K562 (cell line): ENCODE measurements at regions not wholly inside any gene's neighbourhood (a gene's known extent, or its start where the extent isn't known, plus 50 kb on each side); places are given as distances from the start of the nearest gene placed in this dataset.
"Not testable (repeated sequence)": the region's sequence is repeated elsewhere in the genome, so short reads cannot be mapped to it uniquely, and the experiment has no call there.

Experiments
- ATAC-seq: fragments of 200-7000 bp; cut with Tn5 transposase; 3 replicates; pipeline ENCODE4 v1.9.1; 2020; ENCODE audit warnings: moderate library complexity
- BruUV-seq: library from RNA; stranded (reverse); fragments of 400-500 nt; replicated peaks from 2 replicates; lab custom pipeline; 2021; lab: Mats Ljungman, UMichigan
- CTCF ChIA-PET: fragments of 300-600 bp; formaldehyde crosslinking; extraction: SDS; loops from one replicate; lab custom pipeline; 2021; ENCODE audit warnings: low intra/inter-chr PET ratio; lab: Yijun Ruan, JAX
- POLR2A ChIA-PET: fragments of 300-600, 350-650 bp; sonication (Branson Sonifier 250); formaldehyde crosslinking; extraction: SDS; loops from one replicate; lab custom pipeline; 2021; ENCODE audit warnings: antibody characterized with exemption, inconsistent platforms; lab: Yijun Ruan, JAX
- DNase-seq, 4 experiments: peaks; one replicate each; pipeline versions ENCODE4 v3.0.0 to v3.0.0-alpha.2; 2011 to 2018; ENCODE audit warnings: low spot score in 3 of 4, mixed read lengths in 3 of 4; ENCODE audit errors: extremely low read depth in 1 of 4
- FAIRE-seq: peaks from 2 replicates; lab custom pipeline; 2011; peaks lifted over from hg19 to GRCh38; lab: Jason Lieb, UNC
- H2AFZ ChIP-seq: 2 replicates; pipeline ENCODE4 v1.6.0; 2011; ENCODE audit warnings: low read depth, low read length, control low read depth, inconsistent platforms
- H3K27ac ChIP-seq: fragments of 200-600 bp; 3 replicates; pipeline ENCODE4 v1.8.0; 2011; ENCODE audit warnings: low read depth, mild to moderate bottlenecking, control low read depth, inconsistent platforms, low read length, moderate library complexity, mixed read lengths; ENCODE audit errors: extremely low read depth
- H3K27me3 ChIP-seq, 2 experiments: fragments of 300-600 bp in 1 of 2; 2 replicates in 1 of 2; 3 replicates in 1 of 2; pipeline versions ENCODE4 v1.6.0 to v1.8.0; 2011; ENCODE audit warnings: inconsistent platforms in 2 of 2, low read length in 2 of 2, mild to moderate bottlenecking in 1 of 2, mixed read lengths in 1 of 2, moderate library complexity in 1 of 2; ENCODE audit not compliant: control insufficient read depth in 2 of 2, insufficient read depth in 2 of 2
- H3K36me3 ChIP-seq: fragments of 300-600 bp; 3 replicates; pipeline ENCODE4 v1.8.0; 2011; ENCODE audit warnings: mild to moderate bottlenecking, low read length, inconsistent platforms; ENCODE audit not compliant: control insufficient read depth, insufficient read depth
- H3K4me1 ChIP-seq, 2 experiments: fragments of 200-600 bp in 1 of 2; replicated peaks in 1 of 2; 2 replicates in 1 of 2; 3 replicates in 1 of 2; pipeline versions ENCODE4 v1.5.1 to v1.8.0; 2011; ENCODE audit warnings: inconsistent platforms in 2 of 2, low read length in 2 of 2, mild to moderate bottlenecking in 1 of 2, mixed read lengths in 1 of 2, moderate library complexity in 1 of 2; ENCODE audit not compliant: control insufficient read depth in 2 of 2, insufficient read depth in 2 of 2
- H3K4me2 ChIP-seq: 2 replicates; pipeline ENCODE4 v1.6.1; 2011; ENCODE audit warnings: low read length, control low read depth, inconsistent platforms, mixed read lengths; ENCODE audit not compliant: insufficient read depth
- H3K4me3 ChIP-seq: fragments of 200-600 bp; sonication (generic), shearing (Covaris generic); 2 replicates; pipeline ENCODE4 v1.5.1; 2016; ENCODE audit warnings: control low read depth, inconsistent platforms
- H3K79me2 ChIP-seq: fragments of 200-600 bp; 3 replicates; pipeline ENCODE4 v1.8.0; 2011; ENCODE audit warnings: low read length, inconsistent platforms; ENCODE audit not compliant: control insufficient read depth, insufficient read depth
- H3K9ac ChIP-seq, 2 experiments: 2 replicates each; pipeline versions ENCODE4 v1.6.0 to v1.6.1; 2011; ENCODE audit warnings: low read depth in 2 of 2, low read length in 2 of 2, control low read depth in 1 of 2, inconsistent platforms in 1 of 2, mild to moderate bottlenecking in 1 of 2, mixed read lengths in 1 of 2; ENCODE audit not compliant: insufficient read depth in 1 of 2
- H3K9me1 ChIP-seq: one replicate; pipeline ENCODE4 v1.6.0; 2011; ENCODE audit warnings: inconsistent platforms, mild to moderate bottlenecking, low read length, moderate library complexity; ENCODE audit not compliant: control insufficient read depth, insufficient read depth
- H3K9me3 ChIP-seq: replicated peaks from 2 replicates; pipeline ENCODE4 v1.5.1; 2011; ENCODE audit warnings: low read depth, low read length, inconsistent platforms; ENCODE audit not compliant: control insufficient read depth, insufficient read depth
- H4K20me1 ChIP-seq: replicated peaks from 2 replicates; pipeline ENCODE4 v1.6.1; 2011; ENCODE audit warnings: low read length, inconsistent platforms, mixed read lengths; ENCODE audit not compliant: control insufficient read depth, insufficient read depth
- CBFA2T2 ChIP-seq: fragments of 450-650 bp; conservative IDR thresholded peaks from 2 replicates; pipeline ENCODE4 v1.6.1; 2017; ENCODE audit warnings: mild to moderate bottlenecking
- MAFF ChIP-seq: IDR thresholded peaks from 2 replicates; pipeline ENCODE4 v1.6.1; 2012; ENCODE audit warnings: low read length, improper control_type of control experiment
- MEF2D ChIP-seq: conservative IDR thresholded peaks from 2 replicates; pipeline ENCODE4 v1.6.1; 2016; ENCODE audit warnings: low read depth, missing genetic modification characterization, missing compliant biosample characterization
- MIER1 ChIP-seq: fragments of 450-650 bp; IDR thresholded peaks from 2 replicates; pipeline ENCODE4 v1.6.1; 2016; ENCODE audit warnings: antibody characterized with exemption, mild to moderate bottlenecking, low read depth
- NFE2L1 ChIP-seq: fragments of 450-650 bp; IDR thresholded peaks from 2 replicates; pipeline ENCODE4 v1.6.1; 2016; ENCODE audit warnings: missing genetic modification characterization, low read depth, mild to moderate bottlenecking, missing compliant biosample characterization, moderate library complexity, borderline replicate concordance
- ZNF3 ChIP-seq: fragments of 250-450 bp; sonication (Bioruptor Pico); IDR thresholded peaks from 2 replicates; pipeline ENCODE4 v1.5.0; 2021; ENCODE audit warnings: mild to moderate bottlenecking, moderate library complexity
- WGBS: fragments of 100-300 bp; shearing (Covaris generic); methylation state at CpG from one replicate; pipeline ENCODE4 v1.1.6; 2016; ENCODE audit warnings: low coverage, mixed read lengths; ENCODE audit not compliant: insufficient coverage; ENCODE audit errors: missing lambda C conversion rate; 5-methylcytosine and 5-hydroxymethylcytosine counted together
- in situ Hi-C: fragments of 300-500 bp; cut with MboI; formaldehyde crosslinking; loops from 4 replicates; pipeline ENCODE4 v1.15.0; 2018; ENCODE audit warnings: inconsistent platforms, mixed read lengths
- intact Hi-C: fragments of 100-400 bp; cut with micrococcal nuclease; formaldehyde crosslinking; loops from 2 replicates; pipeline ENCODE4 v1.14.2; 2022
- TF ChIP-seq, protein P1 (sequence below): fragments of 450-650 bp; formaldehyde crosslinking; IDR thresholded peaks from 2 replicates; pipeline ENCODE4 v1.4.0; 2022; ENCODE audit warnings: mild to moderate bottlenecking, moderate library complexity
- TF ChIP-seq, protein P2 (sequence below): IDR thresholded peaks from 2 replicates; pipeline ENCODE4 v1.6.1; 2014; ENCODE audit warnings: antibody characterized with exemption
- TF ChIP-seq, protein P3 (sequence below): fragments of 250-450 bp; sonication (Bioruptor Pico); IDR thresholded peaks from 2 replicates; pipeline ENCODE4 v1.8.0; 2021; ENCODE audit warnings: borderline replicate concordance, mild to moderate bottlenecking, moderate library complexity; ENCODE audit not compliant: poor library complexity, severe bottlenecking
- TF ChIP-seq, protein P4 (sequence below): sonication (generic); formaldehyde crosslinking; IDR thresholded peaks from 2 replicates; pipeline ENCODE4 v1.5.0; 2020; ENCODE audit warnings: missing genetic modification reagents
- TF ChIP-seq, protein P5 (sequence below): fragments of 450-650 bp; formaldehyde crosslinking; IDR thresholded peaks from 2 replicates; pipeline ENCODE4 v1.4.0; 2020; ENCODE audit warnings: mild to moderate bottlenecking, moderate library complexity

DNA sequence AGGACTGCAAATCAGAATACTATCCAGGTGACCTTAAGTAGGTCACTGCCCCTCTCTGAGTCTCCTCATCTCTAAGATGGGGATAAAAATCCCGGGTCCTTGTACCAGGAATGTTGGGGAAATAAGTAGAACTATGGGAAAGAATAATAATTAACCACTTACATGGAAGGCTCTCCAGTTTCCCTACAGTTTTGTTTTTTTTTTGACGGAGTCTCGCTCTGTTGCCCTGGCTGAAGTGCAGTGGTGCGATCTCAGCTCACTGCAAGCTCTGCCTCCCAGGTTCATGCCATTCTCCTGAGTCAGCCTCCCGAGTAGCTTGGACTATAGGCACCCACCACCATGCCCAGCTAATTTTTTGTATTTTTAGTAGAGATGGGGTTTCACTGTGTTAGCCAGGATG, 234.7 kb downstream of the EMX2 start:
- DNase-seq, H4K20me1 ChIP-seq, H3K27ac ChIP-seq, FAIRE-seq, in situ Hi-C loops, H3K4me1 ChIP-seq, H2AFZ ChIP-seq, H3K36me3 ChIP-seq, H3K79me2 ChIP-seq, H3K27me3 ChIP-seq, CTCF ChIA-PET, H3K9ac ChIP-seq, H3K4me2 ChIP-seq, H3K9me1 ChIP-seq, ATAC-seq, H3K4me3 ChIP-seq, H3K9me3 ChIP-seq, BruUV-seq, intact Hi-C loops: not testable (repeated sequence)
- POLR2A ChIA-PET = interaction anchor here (1.4 kb wide), 1 partner anchor 12 kb away, joined by 3 read pairs; no protein-coding TSS in a partner anchor
- WGBS = 0% methylated on average over 5 of the region's 5 CpGs

DNA sequence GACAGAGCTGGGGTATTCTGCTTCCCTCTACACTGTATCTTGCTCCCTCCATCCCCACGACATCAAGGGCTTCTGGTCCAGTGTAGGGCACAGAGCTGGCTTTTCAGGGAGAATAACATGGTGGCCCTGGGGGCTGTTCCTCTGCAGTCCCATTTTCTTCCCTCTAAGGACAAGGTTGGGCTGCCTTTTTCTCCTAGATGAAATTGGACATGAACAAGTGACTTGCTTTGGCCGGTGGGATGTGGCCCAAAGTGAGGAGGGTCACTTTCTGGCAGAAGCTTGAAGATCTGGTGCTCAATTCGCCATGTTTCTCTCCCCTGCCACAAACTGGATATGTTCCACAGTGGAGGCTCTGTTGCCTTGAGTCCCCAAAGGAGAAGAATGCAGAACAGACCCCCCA, 235.7 kb downstream of the EMX2 start:
- no peak overlapping the region for H3K27ac ChIP-seq
- no peaks in the 10 kb centered on the region for H4K20me1 ChIP-seq
- 0% methylated on average over 3 of the region's 3 CpGs for WGBS
- H3K4me1 ChIP-seq = no peaks in the 10 kb centered on the region
- no peaks in the 10 kb centered on the region for H3K36me3 ChIP-seq
- ChIA-PET POLR2A (interaction anchor here (1.4 kb wide), 1 partner anchor 13 kb away, joined by 3 read pairs; no protein-coding TSS in a partner anchor), CTCF (no interaction called here)
- H3K9me3 ChIP-seq = no peaks in the 10 kb centered on the region
- H3K4me3 ChIP-seq = no peak overlapping the region
- no peaks in the 10 kb centered on the region for H3K9me1 ChIP-seq
- H3K4me2 ChIP-seq = no peak overlapping the region
- in situ Hi-C loops (no loop called here), intact Hi-C loops (no loop called here)
- H3K79me2 ChIP-seq = no peaks in the 10 kb centered on the region
- H3K27me3 ChIP-seq = peaks cover 0 to 4% of the 10 kb centered on the region in 2 experiments; a peak in 2 of 5 replicates
- H2AFZ ChIP-seq = no peak overlapping the region
- DNase-seq = no peak
- H3K9ac ChIP-seq = no peak overlapping the region
- no peak for ATAC-seq
- BruUV-seq = no TSS peak
- FAIRE-seq = no peak
- no peak for TF ChIP-seq MEF2D (tag)
- TF ChIP-seq, protein P1, sequence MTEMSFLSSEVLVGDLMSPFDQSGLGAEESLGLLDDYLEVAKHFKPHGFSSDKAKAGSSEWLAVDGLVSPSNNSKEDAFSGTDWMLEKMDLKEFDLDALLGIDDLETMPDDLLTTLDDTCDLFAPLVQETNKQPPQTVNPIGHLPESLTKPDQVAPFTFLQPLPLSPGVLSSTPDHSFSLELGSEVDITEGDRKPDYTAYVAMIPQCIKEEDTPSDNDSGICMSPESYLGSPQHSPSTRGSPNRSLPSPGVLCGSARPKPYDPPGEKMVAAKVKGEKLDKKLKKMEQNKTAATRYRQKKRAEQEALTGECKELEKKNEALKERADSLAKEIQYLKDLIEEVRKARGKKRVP (CRISPR knock-in tag) = no peak
- TF ChIP-seq NFE2L1 (tag) = no peak
- no peak for TF ChIP-seq CBFA2T2
- TF ChIP-seq MIER1 = no peak
- TF ChIP-seq, protein P2, sequence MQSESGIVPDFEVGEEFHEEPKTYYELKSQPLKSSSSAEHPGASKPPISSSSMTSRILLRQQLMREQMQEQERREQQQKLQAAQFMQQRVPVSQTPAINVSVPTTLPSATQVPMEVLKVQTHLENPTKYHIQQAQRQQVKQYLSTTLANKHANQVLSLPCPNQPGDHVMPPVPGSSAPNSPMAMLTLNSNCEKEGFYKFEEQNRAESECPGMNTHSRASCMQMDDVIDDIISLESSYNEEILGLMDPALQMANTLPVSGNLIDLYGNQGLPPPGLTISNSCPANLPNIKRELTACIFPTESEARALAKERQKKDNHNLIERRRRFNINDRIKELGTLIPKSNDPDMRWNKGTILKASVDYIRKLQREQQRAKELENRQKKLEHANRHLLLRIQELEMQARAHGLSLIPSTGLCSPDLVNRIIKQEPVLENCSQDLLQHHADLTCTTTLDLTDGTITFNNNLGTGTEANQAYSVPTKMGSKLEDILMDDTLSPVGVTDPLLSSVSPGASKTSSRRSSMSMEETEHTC = no peak
- TF ChIP-seq, protein P3, sequence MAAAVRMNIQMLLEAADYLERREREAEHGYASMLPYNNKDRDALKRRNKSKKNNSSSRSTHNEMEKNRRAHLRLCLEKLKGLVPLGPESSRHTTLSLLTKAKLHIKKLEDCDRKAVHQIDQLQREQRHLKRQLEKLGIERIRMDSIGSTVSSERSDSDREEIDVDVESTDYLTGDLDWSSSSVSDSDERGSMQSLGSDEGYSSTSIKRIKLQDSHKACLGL (CRISPR knock-in tag) = no peak
- TF ChIP-seq ZNF3 = no peak
- TF ChIP-seq, protein P4, sequence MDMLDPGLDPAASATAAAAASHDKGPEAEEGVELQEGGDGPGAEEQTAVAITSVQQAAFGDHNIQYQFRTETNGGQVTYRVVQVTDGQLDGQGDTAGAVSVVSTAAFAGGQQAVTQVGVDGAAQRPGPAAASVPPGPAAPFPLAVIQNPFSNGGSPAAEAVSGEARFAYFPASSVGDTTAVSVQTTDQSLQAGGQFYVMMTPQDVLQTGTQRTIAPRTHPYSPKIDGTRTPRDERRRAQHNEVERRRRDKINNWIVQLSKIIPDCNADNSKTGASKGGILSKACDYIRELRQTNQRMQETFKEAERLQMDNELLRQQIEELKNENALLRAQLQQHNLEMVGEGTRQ (CRISPR knock-in tag) = no peak
- TF ChIP-seq, protein P5, sequence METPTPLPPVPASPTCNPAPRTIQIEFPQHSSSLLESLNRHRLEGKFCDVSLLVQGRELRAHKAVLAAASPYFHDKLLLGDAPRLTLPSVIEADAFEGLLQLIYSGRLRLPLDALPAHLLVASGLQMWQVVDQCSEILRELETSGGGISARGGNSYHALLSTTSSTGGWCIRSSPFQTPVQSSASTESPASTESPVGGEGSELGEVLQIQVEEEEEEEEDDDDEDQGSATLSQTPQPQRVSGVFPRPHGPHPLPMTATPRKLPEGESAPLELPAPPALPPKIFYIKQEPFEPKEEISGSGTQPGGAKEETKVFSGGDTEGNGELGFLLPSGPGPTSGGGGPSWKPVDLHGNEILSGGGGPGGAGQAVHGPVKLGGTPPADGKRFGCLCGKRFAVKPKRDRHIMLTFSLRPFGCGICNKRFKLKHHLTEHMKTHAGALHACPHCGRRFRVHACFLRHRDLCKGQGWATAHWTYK = no peak
- no peak for TF ChIP-seq MAFF
